ENCODE measurements at regions not wholly inside any gene's neighbourhood (a gene's known extent, or its start where the extent isn't known, plus 50 kb on each side); places are given as distances from the start of the nearest gene placed in this dataset.

DNA sequence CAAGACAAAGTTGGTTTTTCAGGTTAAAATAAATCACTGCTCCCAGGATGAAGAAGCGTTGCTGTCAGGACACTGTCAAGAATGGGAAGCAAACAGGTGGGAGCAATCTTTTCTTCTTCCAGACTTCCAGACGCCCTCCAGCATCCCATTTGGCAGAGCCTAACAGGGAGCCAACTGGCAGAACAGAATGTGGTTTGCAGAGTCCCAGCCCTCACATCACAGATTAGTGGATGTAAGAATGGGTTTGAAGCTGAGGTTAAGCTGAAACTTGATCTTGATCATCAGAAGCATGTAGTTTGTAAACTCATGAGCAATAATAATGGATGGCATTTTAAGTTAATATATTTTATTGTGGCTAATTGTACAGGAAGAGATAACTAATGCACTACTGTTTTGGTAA lies 636.4 kb downstream of the SLC6A15 start:
- Mint-ChIP-seq H3K4me3 (no peak overlapping the region), H3K9me3 (peaks cover 16 to 19% of the 10 kb centered on the region in 2 donors), H3K27me3 (ENCODE audit: low read depth in 2 of 2) (no peaks in the 10 kb centered on the region), H3K4me1 (no peaks in the 10 kb centered on the region), H3K36me3 (no peaks in the 10 kb centered on the region), H3K27ac (no peak overlapping the region)
- H3K27ac ChIP-seq (ENCODE audit: low read length), result no peak overlapping the region
- TF ChIP-seq, protein P1, sequence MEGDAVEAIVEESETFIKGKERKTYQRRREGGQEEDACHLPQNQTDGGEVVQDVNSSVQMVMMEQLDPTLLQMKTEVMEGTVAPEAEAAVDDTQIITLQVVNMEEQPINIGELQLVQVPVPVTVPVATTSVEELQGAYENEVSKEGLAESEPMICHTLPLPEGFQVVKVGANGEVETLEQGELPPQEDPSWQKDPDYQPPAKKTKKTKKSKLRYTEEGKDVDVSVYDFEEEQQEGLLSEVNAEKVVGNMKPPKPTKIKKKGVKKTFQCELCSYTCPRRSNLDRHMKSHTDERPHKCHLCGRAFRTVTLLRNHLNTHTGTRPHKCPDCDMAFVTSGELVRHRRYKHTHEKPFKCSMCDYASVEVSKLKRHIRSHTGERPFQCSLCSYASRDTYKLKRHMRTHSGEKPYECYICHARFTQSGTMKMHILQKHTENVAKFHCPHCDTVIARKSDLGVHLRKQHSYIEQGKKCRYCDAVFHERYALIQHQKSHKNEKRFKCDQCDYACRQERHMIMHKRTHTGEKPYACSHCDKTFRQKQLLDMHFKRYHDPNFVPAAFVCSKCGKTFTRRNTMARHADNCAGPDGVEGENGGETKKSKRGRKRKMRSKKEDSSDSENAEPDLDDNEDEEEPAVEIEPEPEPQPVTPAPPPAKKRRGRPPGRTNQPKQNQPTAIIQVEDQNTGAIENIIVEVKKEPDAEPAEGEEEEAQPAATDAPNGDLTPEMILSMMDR (IDR thresholded peaks at IDR 0.05), result no peak
- H3K36me3 ChIP-seq (ENCODE audit: control insufficient read depth, insufficient read depth, low read length), result no peaks in the 10 kb centered on the region
- intact Hi-C loops (cut with micrococcal nuclease), result no loop called here
- WGBS (ENCODE audit: insufficient coverage), result 66% methylated on average over 2 of the region's 2 CpGs
- H3K4me1 ChIP-seq (ENCODE audit: control insufficient read depth, insufficient read depth, low read length), result no peaks in the 10 kb centered on the region
- H3K27me3 ChIP-seq (ENCODE audit: control insufficient read depth, insufficient read depth, low read length), result no peaks in the 10 kb centered on the region
- no peak overlapping the region for H3K4me3 ChIP-seq (ENCODE audit: low read length)
- peaks cover 8% of the 10 kb centered on the region for H3K9me3 ChIP-seq (ENCODE audit: control insufficient read depth, insufficient read depth, low read length)
- no peak for DNase-seq
- no peak for ATAC-seq

DNA sequence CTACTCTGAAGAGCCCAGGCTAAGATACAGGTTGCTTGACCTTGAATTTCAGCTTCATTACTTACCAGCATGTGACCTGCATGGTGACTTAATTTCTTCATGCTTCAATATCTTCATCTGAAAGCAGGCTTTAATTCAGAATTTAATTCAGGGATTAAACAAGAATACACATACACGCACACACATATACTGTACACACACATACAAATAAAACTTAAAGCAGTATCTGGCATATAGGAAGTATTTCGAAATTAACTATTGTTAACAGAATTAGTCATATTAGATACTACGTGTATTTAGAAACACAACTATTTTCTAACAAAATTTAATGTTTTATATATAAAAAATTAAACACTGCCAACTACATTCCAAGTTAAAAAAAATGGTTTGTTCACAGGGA lies 640.3 kb downstream of the SLC6A15 start:
- Histone ChIP-seq H3K4me1 (ENCODE audit: control insufficient read depth, insufficient read depth, low read length) (no peaks in the 10 kb centered on the region), H3K27ac (ENCODE audit: low read length) (no peak overlapping the region), H3K9me3 (ENCODE audit: control insufficient read depth, insufficient read depth, low read length) (peaks cover 3% of the 10 kb centered on the region), H3K27me3 (ENCODE audit: control insufficient read depth, insufficient read depth, low read length) (no peaks in the 10 kb centered on the region), H3K36me3 (ENCODE audit: control insufficient read depth, insufficient read depth, low read length) (no peaks in the 10 kb centered on the region), H3K4me3 (ENCODE audit: low read length) (no peak overlapping the region)
- Mint-ChIP-seq H3K4me3 (no peak overlapping the region), H3K36me3 (no peaks in the 10 kb centered on the region), H3K9me3 (peaks cover 10 to 16% of the 10 kb centered on the region in 2 donors), H3K27ac (no peak overlapping the region), H3K27me3 (ENCODE audit: low read depth in 2 of 2) (no peaks in the 10 kb centered on the region), H3K4me1 (no peaks in the 10 kb centered on the region)
- intact Hi-C loops (cut with micrococcal nuclease), result no loop called here
- DNase-seq (no peak), ATAC-seq (no peak)
- no CpG with 5 or more reads among the region's 3 CpGs for WGBS (ENCODE audit: insufficient coverage)
- TF ChIP-seq, protein P1 (IDR thresholded peaks at IDR 0.05), result no peak

DNA sequence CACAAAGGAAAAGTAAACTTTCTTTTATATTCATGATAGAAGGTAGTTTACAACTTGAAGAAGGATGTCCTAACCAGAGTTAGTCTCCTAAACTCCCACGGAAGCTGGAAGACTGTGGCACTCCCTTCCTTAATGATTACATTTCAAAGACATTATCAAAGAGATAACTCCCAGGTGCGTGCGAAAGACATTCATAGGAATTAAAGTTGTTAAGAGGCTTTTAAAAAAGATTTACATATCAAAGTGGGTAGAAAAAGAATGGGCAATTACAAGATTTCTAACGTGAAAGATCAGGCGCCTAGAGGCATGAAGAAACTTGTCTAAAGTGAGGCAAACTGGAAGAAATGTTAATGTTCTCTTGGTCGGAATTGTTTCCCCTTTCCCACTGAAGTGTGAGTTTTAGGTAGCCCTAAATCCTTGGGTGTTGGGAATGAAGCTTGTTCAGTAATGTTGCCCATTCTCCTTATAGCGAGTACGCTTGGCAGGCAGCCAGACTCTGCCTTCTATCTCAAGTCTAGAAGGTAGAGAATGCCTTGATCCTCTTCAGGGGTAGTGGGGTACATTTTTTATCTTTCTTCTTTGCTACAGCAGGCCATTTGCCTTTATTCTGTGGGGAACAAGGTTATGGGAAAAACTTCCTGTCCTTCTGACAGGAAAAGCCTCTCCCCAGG lies 642.0 kb downstream of the SLC6A15 start:
- Mint-ChIP-seq H3K4me1 (no peaks in the 10 kb centered on the region), H3K4me3 (no peak overlapping the region)

More for the DNA sequence above, 642.0 kb downstream of the SLC6A15 start:
- Histone ChIP-seq H3K27ac (ENCODE audit: low read length) (no peak overlapping the region), H3K27me3 (ENCODE audit: control insufficient read depth, insufficient read depth, low read length) (no peaks in the 10 kb centered on the region), H3K4me3 (ENCODE audit: low read length) (no peak overlapping the region), H3K36me3 (ENCODE audit: control insufficient read depth, insufficient read depth, low read length) (no peaks in the 10 kb centered on the region), H3K4me1 (ENCODE audit: control insufficient read depth, insufficient read depth, low read length) (no peaks in the 10 kb centered on the region), H3K9me3 (ENCODE audit: control insufficient read depth, insufficient read depth, low read length) (no peaks in the 10 kb centered on the region)
- Mint-ChIP-seq H3K36me3 (no peaks in the 10 kb centered on the region), H3K9me3 (peaks cover 9 to 17% of the 10 kb centered on the region in 2 donors), H3K27me3 (ENCODE audit: low read depth in 2 of 2) (no peaks in the 10 kb centered on the region), H3K27ac (no peak overlapping the region)
- ATAC-seq, result no peak
- no peak for DNase-seq
- TF ChIP-seq, protein P1 (IDR thresholded peaks at IDR 0.05), result no peak
- intact Hi-C loops (cut with micrococcal nuclease), result no loop called here
- WGBS (ENCODE audit: insufficient coverage), result 44% methylated on average over 8 of the region's 8 CpGs

Measured in natural killer cell (primary cell).